Neural progenitor cell (in vitro differentiated cells): ENCODE measurements at regions not wholly inside any gene's neighbourhood (a gene's known extent, or its start where the extent isn't known, plus 50 kb on each side); places are given as distances from the start of the nearest gene placed in this dataset.

Experiments used
- DNase-seq: peaks from one replicate; pipeline ENCODE4 v3.0.0-alpha.2; 2016; ENCODE audit warnings: low spot score
- H2AFZ ChIP-seq: fragments of 200-600 bp; sonication (generic); replicated peaks from 2 replicates; pipeline ENCODE4 v1.6.1; 2016; ENCODE audit warnings: antibody characterized with exemption
- H3F3A ChIP-seq: fragments of 200-600 bp; sonication (generic); 2 replicates; pipeline ENCODE4 v1.6.1; 2016; ENCODE audit warnings: antibody characterized with exemption, low read depth
- H3K27ac ChIP-seq: fragments of 200-600 bp; sonication (generic); 2 replicates; pipeline ENCODE4 v1.5.1; 2016; ENCODE audit warnings: mild to moderate bottlenecking
- H3K27me3 ChIP-seq: fragments of 200-600 bp; sonication (generic); 2 replicates; pipeline ENCODE4 v1.6.1; 2016; ENCODE audit warnings: mild to moderate bottlenecking, moderate library complexity
- H3K36me3 ChIP-seq: fragments of 200-600 bp; sonication (generic); 2 replicates; pipeline ENCODE4 v1.5.1; 2016
- H3K4me1 ChIP-seq: fragments of 200-600 bp; sonication (generic); 2 replicates; pipeline ENCODE4 v1.6.1; 2016; ENCODE audit warnings: mixed run types
- H3K4me2 ChIP-seq: fragments of 200-600 bp; sonication (generic); 2 replicates; pipeline ENCODE4 v1.6.1; 2016
- H3K4me3 ChIP-seq: fragments of 200-600 bp; sonication (generic); 2 replicates; pipeline ENCODE4 v1.5.1; 2016
- H3K79me2 ChIP-seq: fragments of 200-600 bp; sonication (generic); 2 replicates; pipeline ENCODE4 v1.6.1; 2016; ENCODE audit warnings: low read depth
- H3K9ac ChIP-seq: fragments of 200-600 bp; sonication (generic); 2 replicates; pipeline ENCODE4 v1.6.1; 2016
- H3K9me3 ChIP-seq: fragments of 200-600 bp; sonication (generic); 2 replicates; pipeline ENCODE4 v1.5.1; 2016; ENCODE audit warnings: low read depth
- H4K20me1 ChIP-seq: fragments of 200-600 bp; sonication (generic); 2 replicates; pipeline ENCODE4 v1.6.1; 2016; ENCODE audit warnings: low read depth
- H3K27ac Mint-ChIP-seq: 3 replicates; pipeline ENCODE4 v1.8.0; 2021; ENCODE audit warnings: mixed read lengths
- H3K27me3 Mint-ChIP-seq: 2 replicates; pipeline ENCODE4 v1.8.0; 2022; ENCODE audit warnings: low read depth, mild to moderate bottlenecking, inconsistent platforms, moderate library complexity, mixed read lengths; ENCODE audit not compliant: insufficient read depth
- H3K36me3 Mint-ChIP-seq: 3 replicates; pipeline ENCODE4 v1.8.0; 2021; ENCODE audit warnings: mixed read lengths
- H3K4me1 Mint-ChIP-seq: 3 replicates; pipeline ENCODE4 v1.8.0; 2021; ENCODE audit warnings: mixed read lengths
- H3K4me3 Mint-ChIP-seq: 3 replicates; pipeline ENCODE4 v1.8.0; 2021; ENCODE audit warnings: mild to moderate bottlenecking, moderate library complexity, mixed read lengths
- H3K9me3 Mint-ChIP-seq: 3 replicates; pipeline ENCODE4 v1.8.0; 2020; ENCODE audit warnings: mixed read lengths
- CTCF ChIP-seq: fragments of 200-600 bp; sonication (generic); IDR thresholded peaks from 2 replicates; pipeline ENCODE4 v1.5.1; 2017; ENCODE audit warnings: antibody characterized with exemption, mild to moderate bottlenecking
- EZH2 ChIP-seq: fragments of 200-600 bp; sonication (generic); IDR thresholded peaks from 2 replicates; pipeline ENCODE4 v1.6.1; 2017; ENCODE audit warnings: antibody characterized with exemption, mild to moderate bottlenecking, moderate library complexity
- EZH2phosphoT487 ChIP-seq: fragments of 200-600 bp; sonication (generic); IDR thresholded peaks from 2 replicates; pipeline ENCODE4 v1.6.1; 2017; ENCODE audit warnings: antibody characterized with exemption

GRCh38 chr18:77865853-77866252 is 616.2 kb downstream of the GALR1 start:
- no peak overlapping the region for H3K27ac ChIP-seq
- no peak overlapping the region for H3K4me3 ChIP-seq
- H4K20me1 ChIP-seq = no peaks in the 10 kb centered on the region
- TF ChIP-seq CTCF (no peak), EZH2 (no peak), EZH2phosphoT487 (no peak)
- H3F3A ChIP-seq = no peaks in the 10 kb centered on the region
- H3K4me3 Mint-ChIP-seq = no peak overlapping the region
- no peaks in the 10 kb centered on the region for H3K9me3 Mint-ChIP-seq
- DNase-seq = no peak
- H3K79me2 ChIP-seq = no peaks in the 10 kb centered on the region
- peaks cover 2% of the 10 kb centered on the region for H3K27me3 Mint-ChIP-seq
- no peaks in the 10 kb centered on the region for H3K27me3 ChIP-seq
- H3K4me2 ChIP-seq = no peak overlapping the region
- no peak overlapping the region for H2AFZ ChIP-seq
- no peaks in the 10 kb centered on the region for H3K4me1 ChIP-seq
- H3K27ac Mint-ChIP-seq = no peak overlapping the region
- peaks cover 2% of the 10 kb centered on the region for H3K4me1 Mint-ChIP-seq
- no peak overlapping the region for H3K9ac ChIP-seq
- no peaks in the 10 kb centered on the region for H3K9me3 ChIP-seq
- no peaks in the 10 kb centered on the region for H3K36me3 ChIP-seq
- H3K36me3 Mint-ChIP-seq = no peaks in the 10 kb centered on the region

DNA sequence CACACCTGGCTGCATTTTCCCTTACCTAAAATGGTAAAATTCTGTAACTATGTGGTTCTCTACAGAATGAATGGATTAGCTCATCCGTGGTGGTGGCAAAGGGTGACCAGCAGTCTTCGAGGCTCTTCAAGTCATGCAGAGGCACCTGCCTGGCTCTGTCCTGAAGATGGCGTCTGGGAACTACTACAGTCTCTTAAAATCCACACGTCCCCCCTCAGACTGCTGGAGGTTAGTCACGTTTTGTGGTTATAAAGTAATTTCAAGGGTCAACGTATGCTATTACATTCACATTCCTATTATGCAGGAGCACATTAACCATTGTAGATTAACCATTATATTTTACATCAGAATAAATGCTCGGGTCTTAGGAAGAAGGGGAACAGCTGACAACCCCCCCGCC is 616.7 kb downstream of the GALR1 start:
- Mint-ChIP-seq H3K4me3 (no peak overlapping the region), H3K27me3 (peaks cover 3% of the 10 kb centered on the region), H3K36me3 (no peaks in the 10 kb centered on the region), H3K4me1 (peaks cover 2% of the 10 kb centered on the region), H3K9me3 (no peaks in the 10 kb centered on the region), H3K27ac (no peak overlapping the region)
- H3F3A ChIP-seq = no peaks in the 10 kb centered on the region
- H3K27ac ChIP-seq = no peak overlapping the region
- no peak overlapping the region for H2AFZ ChIP-seq
- no peak overlapping the region for H3K4me2 ChIP-seq
- no peak for TF ChIP-seq EZH2phosphoT487
- no peak overlapping the region for H3K9ac ChIP-seq
- no peaks in the 10 kb centered on the region for H3K4me1 ChIP-seq
- no peaks in the 10 kb centered on the region for H3K27me3 ChIP-seq
- DNase-seq = no peak
- no peaks in the 10 kb centered on the region for H4K20me1 ChIP-seq
- H3K36me3 ChIP-seq = no peaks in the 10 kb centered on the region
- H3K79me2 ChIP-seq = no peaks in the 10 kb centered on the region
- no peak overlapping the region for H3K4me3 ChIP-seq
- H3K9me3 ChIP-seq = no peaks in the 10 kb centered on the region

DNA sequence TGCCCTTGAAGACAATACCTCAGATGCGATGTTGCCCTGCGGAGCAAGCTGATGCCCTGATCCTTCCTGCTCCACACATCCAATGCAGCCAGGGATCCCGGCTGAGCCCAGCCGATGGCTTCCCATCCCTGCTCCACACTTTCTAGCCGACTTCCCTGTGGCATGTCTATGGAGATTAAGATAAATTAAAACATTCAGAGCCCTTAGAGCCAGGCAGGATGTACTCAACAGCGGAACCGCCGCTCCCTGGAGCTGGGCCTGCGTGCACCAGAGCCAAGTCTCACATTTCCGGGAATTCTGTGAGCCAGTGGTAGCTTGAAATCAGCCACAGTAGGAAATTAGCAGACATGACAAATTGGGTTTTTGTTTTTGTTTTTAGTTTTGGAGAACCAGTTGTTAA is 620.6 kb downstream of the GALR1 start:
- Mint-ChIP-seq H3K27me3 (peaks cover 3% of the 10 kb centered on the region), H3K4me3 (no peak overlapping the region), H3K36me3 (no peaks in the 10 kb centered on the region), H3K27ac (no peak overlapping the region), H3K4me1 (peaks cover 2% of the 10 kb centered on the region), H3K9me3 (no peaks in the 10 kb centered on the region)
- Histone ChIP-seq H3K79me2 (no peaks in the 10 kb centered on the region), H3K9ac (no peak overlapping the region), H3K4me1 (no peaks in the 10 kb centered on the region), H3F3A (no peaks in the 10 kb centered on the region), H3K9me3 (no peaks in the 10 kb centered on the region), H3K27me3 (no peaks in the 10 kb centered on the region), H3K27ac (no peak overlapping the region), H3K4me2 (no peak overlapping the region), H3K36me3 (no peaks in the 10 kb centered on the region), H4K20me1 (no peaks in the 10 kb centered on the region), H2AFZ (no peak overlapping the region), H3K4me3 (no peak overlapping the region)
- TF ChIP-seq EZH2phosphoT487 = no peak
- no peak for TF ChIP-seq CTCF
- no peak for TF ChIP-seq EZH2
- no peak for DNase-seq

DNA sequence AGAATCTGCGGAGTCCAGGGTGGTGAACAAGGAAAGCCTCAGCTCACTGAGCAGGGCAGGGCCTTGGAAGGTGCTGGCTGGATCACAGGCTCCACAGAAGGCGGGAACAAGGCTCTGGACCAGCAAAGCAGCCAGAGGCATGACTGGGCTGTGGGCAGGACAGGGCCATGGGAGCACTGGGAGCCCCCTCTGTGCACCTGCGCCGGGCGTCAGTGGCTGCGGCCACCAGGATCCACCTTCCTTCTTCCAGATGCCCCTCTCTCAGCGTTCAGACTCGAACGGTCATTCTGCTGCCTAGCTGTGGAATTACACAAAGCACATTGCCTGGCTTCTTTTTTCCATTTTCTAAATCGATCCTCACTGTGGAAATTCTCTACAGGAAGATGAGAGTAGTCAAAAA is 621.2 kb downstream of the GALR1 start:
- H3K36me3 Mint-ChIP-seq = no peaks in the 10 kb centered on the region
- H3K27me3 ChIP-seq = no peaks in the 10 kb centered on the region
- H3K4me3 ChIP-seq = no peak overlapping the region
- no peak overlapping the region for H3K9ac ChIP-seq
- H3K4me1 ChIP-seq = no peaks in the 10 kb centered on the region
- no peaks in the 10 kb centered on the region for H3K36me3 ChIP-seq
- no peaks in the 10 kb centered on the region for H3F3A ChIP-seq
- no peak overlapping the region for H3K4me3 Mint-ChIP-seq
- no peak overlapping the region for H3K27ac ChIP-seq
- H3K4me1 Mint-ChIP-seq = peaks cover 2% of the 10 kb centered on the region
- H3K9me3 ChIP-seq = no peaks in the 10 kb centered on the region
- H3K27ac Mint-ChIP-seq = no peak overlapping the region
- H3K4me2 ChIP-seq = no peak overlapping the region
- DNase-seq = no peak
- H3K79me2 ChIP-seq = no peaks in the 10 kb centered on the region
- H3K9me3 Mint-ChIP-seq = no peaks in the 10 kb centered on the region
- no peaks in the 10 kb centered on the region for H4K20me1 ChIP-seq
- no peak overlapping the region for H2AFZ ChIP-seq
- H3K27me3 Mint-ChIP-seq = peaks cover 3% of the 10 kb centered on the region
- TF ChIP-seq EZH2 = no peak
- TF ChIP-seq EZH2phosphoT487 = no peak
